GM18502 (cell line): ENCODE measurements at regions not wholly inside any gene's neighbourhood (a gene's known extent, or its start where the extent isn't known, plus 50 kb on each side); places are given as distances from the start of the nearest gene placed in this dataset.

Experiments used
- ATAC-seq: cut with Tn5 transposase; IDR thresholded peaks from one replicate; pipeline ENCODE4 v1.9.1; 2021; ENCODE audit warnings: mild to moderate bottlenecking; ENCODE audit not compliant: unreplicated experiment, poor library complexity

GRCh38 chr20:57958050-57958420, 248.2 kb upstream of the PMEPA1 start:
- no peak for ATAC-seq

DNA sequence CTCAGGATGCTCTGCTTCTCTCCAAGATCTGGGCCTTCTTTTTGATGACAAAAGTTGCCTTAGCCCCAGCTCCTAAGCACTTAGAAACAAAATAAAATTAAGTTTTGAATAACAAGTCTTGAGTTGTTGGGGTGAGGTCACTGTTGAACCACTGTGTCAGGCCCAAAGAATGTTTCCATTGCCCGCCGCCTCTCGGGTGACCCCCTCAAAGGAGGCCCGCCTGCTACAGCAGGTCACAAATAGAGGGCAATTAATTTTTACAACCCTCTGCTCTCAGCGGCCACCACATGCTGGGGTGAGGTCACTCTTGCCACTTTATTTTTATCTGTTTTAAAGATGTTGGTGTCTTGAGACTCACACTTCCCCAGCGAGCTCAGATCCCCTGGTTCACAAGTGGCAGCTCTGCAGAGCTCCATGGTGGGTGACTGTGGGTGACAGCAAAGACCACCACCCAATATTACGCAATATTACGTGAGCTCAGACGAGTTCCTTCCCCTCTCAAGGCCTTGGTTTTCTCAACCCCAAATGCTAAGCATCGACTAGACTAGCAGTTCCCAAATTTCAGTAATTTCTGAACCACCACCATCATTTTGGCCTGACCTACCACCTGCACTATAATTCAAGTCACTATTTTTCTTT, 247.7 kb upstream of the PMEPA1 start:
- no peak for ATAC-seq

GRCh38 chr20:57953638-57954037, 243.8 kb upstream of the PMEPA1 start:
- no peak for ATAC-seq

GRCh38 chr20:57952136-57952535, 242.3 kb upstream of the PMEPA1 start:
- no peak for ATAC-seq

DNA sequence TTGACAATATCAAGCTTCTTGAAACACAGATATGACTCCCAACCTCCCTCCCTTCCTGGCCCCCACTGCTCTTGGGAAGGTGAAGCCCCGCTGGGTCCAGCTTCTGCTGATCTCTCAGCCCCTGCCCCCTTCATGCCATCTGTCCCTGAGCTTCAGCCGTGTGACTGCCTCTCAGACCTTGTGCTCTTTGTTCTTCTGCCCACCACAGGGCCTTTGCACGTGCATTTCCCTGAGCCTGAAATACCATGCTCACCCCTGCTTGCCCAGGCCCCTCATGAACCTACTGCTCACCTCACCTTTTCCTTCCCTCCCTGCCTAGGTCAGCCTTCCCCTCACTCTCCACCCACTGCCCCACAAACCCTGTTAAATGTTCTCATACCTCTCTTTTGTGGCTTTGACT, 241.7 kb upstream of the PMEPA1 start:
- no peak for ATAC-seq

DNA sequence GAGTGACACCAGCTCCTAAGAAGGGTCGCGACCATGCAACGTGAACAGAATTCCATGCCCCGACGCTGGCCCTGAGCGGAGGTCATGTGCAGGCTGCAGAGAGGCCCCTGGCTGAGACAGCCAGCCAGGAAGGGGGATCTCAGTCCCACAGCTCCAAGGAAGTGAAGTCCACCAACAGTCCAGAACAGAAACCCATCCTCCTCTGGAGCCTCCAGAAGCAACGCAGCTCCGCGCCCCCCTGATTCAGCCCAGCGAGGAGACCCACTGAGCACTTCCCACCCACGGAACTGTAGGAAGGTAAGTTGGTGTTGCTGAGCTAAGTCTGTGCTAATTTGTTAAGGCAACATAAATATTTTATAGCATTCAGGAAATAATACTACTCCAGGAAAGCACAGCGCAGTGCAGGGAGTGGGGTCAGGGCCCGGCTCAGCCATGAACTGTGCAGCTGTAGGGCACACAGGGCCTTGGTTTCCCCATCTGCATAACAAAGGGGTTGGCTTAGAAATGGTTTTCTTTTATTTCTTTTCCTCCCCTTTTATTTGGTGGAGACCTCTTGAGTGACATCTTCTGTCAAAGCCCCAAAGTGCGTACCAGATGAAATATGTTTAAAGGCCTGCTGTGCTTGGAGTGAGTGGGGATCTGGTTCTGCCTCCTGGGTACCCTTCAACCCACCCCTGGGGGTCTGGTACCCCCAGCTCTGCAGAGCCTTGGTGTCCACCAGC, 241.1 kb upstream of the PMEPA1 start:
- ATAC-seq, result no peak

DNA sequence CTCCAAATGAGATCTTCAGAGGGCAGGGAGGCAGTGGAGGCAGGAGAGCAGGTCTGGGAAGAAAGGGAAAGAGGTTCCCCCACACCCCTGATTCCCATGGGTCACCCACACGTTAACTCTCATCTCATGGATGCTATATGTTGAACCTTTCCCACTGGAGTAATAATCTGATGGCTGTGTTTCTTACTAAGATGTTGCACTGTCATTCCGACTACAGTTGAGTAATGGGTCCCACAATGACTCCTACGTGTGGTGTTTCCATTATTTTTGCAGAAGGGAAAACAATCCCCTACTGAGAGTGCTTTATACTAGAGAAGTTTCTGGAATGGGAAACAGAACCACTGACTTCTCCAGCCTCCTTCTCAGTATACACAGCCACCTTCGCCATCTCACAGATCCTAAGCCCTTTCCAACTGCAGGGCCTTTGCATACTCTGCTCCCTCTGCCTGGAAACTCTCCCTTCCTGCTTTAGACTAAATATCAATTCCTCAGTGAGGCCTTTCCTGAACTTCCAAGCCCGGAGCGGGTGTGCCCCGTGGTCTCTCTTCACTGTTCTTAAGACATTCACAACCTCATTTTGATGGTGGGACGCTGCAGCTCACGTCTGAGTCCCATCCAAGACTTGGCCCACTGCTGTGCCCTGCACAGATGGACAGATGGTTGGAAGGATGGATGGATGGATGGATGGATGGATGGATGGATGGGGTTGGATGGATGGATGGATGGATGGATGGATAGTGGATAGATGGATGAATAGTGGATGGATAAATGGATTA, 238.6 kb upstream of the PMEPA1 start:
- ATAC-seq, result no peak

GRCh38 chr20:57947421-57948179, 237.8 kb upstream of the PMEPA1 start:
- no peak for ATAC-seq

DNA sequence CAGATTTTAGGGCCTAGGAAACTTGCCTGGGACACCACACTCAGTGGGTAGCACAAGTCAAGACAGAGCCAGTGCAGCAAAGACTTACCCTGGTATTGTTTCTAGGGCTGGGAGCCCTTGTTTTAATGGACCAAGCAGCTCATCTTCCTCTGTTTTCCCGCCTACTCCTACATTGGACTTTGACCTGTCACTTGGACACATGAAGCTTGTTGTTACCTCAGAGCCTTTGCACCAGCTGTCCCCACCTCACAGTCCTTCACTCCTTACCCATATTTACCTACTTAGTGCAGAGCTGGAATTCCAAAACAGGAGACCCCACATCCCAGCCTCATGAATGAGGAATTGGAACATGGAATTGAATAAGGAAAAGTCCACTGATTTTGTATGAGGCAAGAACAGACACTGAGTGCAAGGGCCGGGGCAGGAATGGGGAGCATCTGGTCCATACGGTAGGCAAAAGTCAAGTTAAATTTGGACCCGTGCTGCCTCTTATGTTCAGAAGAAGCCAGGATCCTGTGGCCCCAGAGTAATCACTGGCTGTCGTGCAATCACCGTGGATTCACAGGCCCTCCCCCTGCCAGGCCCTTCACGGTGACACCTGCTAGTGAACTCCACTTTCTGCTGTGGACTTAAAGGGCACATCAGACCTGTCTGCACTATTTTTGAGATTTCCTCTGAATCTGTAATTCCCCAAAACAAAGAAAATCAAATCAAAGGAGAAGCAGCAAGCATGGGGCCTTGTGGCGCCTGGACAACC, 236.9 kb upstream of the PMEPA1 start:
- ATAC-seq, result no peak

DNA sequence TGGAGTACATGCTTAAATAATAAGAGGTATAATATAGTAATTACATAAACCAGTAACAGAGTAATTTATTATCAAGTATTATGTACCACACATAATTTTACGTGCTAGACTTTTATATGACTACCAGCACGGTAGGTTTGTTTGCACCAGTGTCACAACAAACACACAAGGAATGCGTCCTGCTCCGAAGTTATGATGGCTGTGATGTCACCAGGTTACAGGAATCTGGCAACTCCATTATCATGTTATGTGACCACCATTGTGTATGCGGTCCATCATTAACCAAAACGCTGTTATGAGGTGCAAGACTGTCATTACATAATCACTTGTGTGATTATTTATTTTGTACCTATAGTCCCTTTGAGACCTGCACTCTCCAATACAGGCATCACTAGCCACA, 235.2 kb upstream of the PMEPA1 start:
- ATAC-seq, result no peak

DNA sequence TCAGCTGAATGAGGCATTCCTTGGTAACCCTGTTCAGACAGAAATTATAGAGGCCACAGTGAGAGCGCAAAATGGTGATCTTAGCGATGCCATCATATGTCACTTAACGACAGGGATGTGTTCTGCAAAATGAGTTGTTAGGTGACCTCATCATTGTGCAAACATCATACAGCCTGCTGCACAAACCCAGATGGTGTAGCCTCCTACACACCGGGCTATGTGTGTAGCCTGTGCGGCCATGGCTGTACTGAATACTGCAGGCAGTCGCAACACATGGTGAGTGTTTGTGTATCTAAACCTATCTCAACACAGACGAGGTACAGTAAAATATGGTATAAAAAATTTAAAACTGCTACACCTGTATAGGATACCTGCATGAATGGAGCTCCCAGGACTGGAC, 234.1 kb upstream of the PMEPA1 start:
- no peak for ATAC-seq

GRCh38 chr20:57943291-57943690, 233.5 kb upstream of the PMEPA1 start:
- no peak for ATAC-seq

GRCh38 chr20:57941604-57942381, 232.0 kb upstream of the PMEPA1 start:
- no peak for ATAC-seq

GRCh38 chr20:57940868-57941522, 231.2 kb upstream of the PMEPA1 start:
- ATAC-seq, result no peak

- ATAC-seq, result no peak
Observed at GRCh38 chr20:57940376-57940775, 230.6 kb upstream of the PMEPA1 start.

DNA sequence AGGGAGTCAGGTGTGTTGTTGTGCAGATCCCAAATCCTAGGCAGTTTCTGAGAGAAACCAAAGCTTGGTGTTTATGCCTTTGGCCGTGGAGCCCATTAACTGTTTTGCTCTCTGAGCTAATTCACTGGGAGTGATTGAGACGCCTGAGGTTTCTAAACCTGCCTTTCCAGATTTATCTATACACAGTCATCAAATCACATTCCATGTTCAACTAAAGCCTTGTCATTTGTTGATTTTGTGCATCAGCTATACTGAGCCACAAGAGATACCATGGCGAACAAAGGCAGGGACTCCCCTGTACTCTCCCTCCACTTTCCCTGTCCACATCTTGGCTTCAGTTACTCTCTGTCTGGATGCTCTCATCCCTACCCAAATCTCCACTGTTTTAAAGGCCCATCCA, 229.7 kb upstream of the PMEPA1 start:
- no peak for ATAC-seq

DNA sequence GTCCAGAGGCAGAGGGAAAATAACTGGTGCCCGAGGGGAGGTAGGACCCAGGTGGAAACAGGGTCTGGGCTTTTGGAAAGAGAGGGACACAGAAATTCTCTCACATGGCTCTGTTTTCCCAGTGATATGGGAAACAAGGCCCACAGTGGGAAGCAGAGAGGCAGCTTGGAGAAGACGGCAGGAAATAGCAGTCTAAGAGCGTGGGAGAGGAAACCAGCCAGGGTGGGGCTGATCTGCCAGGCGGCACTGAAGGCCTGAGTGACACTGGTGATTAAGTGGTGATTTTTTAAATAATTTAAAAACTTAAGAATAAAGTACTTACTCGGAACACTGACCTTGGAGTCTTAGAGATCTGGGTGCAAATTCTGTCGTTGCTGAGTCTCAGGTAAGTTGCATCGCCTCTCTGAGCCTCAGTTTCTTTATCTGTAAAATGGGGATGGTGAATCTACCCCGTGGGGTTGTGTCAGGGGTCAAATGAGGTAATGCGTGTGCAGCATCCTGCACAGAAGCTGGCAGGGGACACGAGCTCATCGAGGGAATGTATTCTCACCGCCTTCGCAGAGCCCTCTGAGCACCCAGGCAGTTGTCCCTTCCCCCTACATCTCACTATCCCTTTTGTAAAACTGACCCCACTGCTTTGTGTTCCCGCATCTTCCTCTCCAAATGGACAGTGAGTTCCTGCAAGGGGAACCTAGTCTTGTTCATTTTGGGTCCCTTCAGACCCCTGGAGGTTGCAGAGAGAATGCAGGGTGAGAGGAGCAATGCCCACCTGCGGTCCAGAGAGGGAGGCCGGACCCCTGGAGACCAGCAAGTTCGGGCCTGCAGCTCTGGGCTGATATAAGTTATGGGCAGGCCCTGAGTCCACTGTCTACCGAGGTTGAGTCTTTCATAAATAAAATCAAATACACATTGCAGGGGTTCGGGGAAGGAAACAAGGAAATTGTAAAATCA, 228.6 kb upstream of the PMEPA1 start:
- no peak for ATAC-seq
